K562 (cell line): ENCODE measurements at regions not wholly inside any gene's neighbourhood (a gene's known extent, or its start where the extent isn't known, plus 50 kb on each side); places are given as distances from the start of the nearest gene placed in this dataset.

Experiments used
- CBFA2T3 ChIP-seq: fragments of 450-650 bp; IDR thresholded peaks from 2 replicates; pipeline ENCODE4 v1.6.1; 2017
- CBX8 ChIP-seq: fragments of 200-600 bp; sonication (generic); IDR thresholded peaks from 2 replicates; pipeline ENCODE4 v1.6.1; 2012; ENCODE audit warnings: borderline replicate concordance, mixed run types, low read depth, mild to moderate bottlenecking, moderate library complexity, mixed read lengths, low read length, control low read depth, inconsistent platforms; ENCODE audit not compliant: poor library complexity, severe bottlenecking; ENCODE audit errors: extremely low read depth
- CREB3L1 ChIP-seq: fragments of 450-650 bp; IDR thresholded peaks from 2 replicates; pipeline ENCODE4 v1.6.1; 2014; ENCODE audit warnings: low read depth, mild to moderate bottlenecking, moderate library complexity, borderline replicate concordance
- CREM ChIP-seq: IDR thresholded peaks from 2 replicates; pipeline ENCODE4 v1.6.1; 2014; ENCODE audit warnings: antibody characterized with exemption, low read depth
- POLR2A ChIP-seq: fragments of 450-650 bp; conservative IDR thresholded peaks from 2 replicates; pipeline ENCODE4 v1.6.1; 2016
- RAD21 ChIP-seq, 2 experiments: fragments of 250-450 bp in 1 of 2; fragments of 450-650 bp in 1 of 2; sonication (Bioruptor Pico) in 1 of 2; formaldehyde crosslinking in 1 of 2; IDR thresholded peaks in 1 of 2; conservative IDR thresholded peaks in 1 of 2; 2 replicates each; pipeline versions ENCODE4 v1.4.0 to v1.8.0; 2020 to 2022; ENCODE audit warnings: mild to moderate bottlenecking in 2 of 2, moderate library complexity in 1 of 2
- ZNF274 ChIP-seq: IDR thresholded peaks from 2 replicates; pipeline ENCODE4 v1.6.1; 2011; ENCODE audit warnings: low read depth, mild to moderate bottlenecking, low read length, moderate library complexity, borderline replicate concordance
- ZNF561 ChIP-seq: fragments of 450-650 bp; formaldehyde crosslinking; conservative IDR thresholded peaks from 2 replicates; pipeline ENCODE4 v1.4.0; 2020; ENCODE audit warnings: mild to moderate bottlenecking, moderate library complexity
- TF ChIP-seq, protein P1 (sequence below), 3 experiments: IDR thresholded peaks in 2 of 3; conservative IDR thresholded peaks in 1 of 3; 2 replicates each; pipeline ENCODE4 v1.5.1; 2011 to 2012; ENCODE audit warnings: low read length in 3 of 3, mild to moderate bottlenecking in 3 of 3, control low read depth in 2 of 3, improper control_type of control experiment in 1 of 3, inconsistent platforms in 1 of 3, low read depth in 1 of 3, mixed read lengths in 1 of 3, moderate library complexity in 1 of 3; ENCODE audit not compliant: insufficient read depth in 2 of 3
- TF ChIP-seq, protein P2 (sequence below): sonication (generic); formaldehyde crosslinking; IDR thresholded peaks from 2 replicates; pipeline ENCODE4 v1.8.1; 2022; ENCODE audit warnings: missing genetic modification reagents

DNA sequence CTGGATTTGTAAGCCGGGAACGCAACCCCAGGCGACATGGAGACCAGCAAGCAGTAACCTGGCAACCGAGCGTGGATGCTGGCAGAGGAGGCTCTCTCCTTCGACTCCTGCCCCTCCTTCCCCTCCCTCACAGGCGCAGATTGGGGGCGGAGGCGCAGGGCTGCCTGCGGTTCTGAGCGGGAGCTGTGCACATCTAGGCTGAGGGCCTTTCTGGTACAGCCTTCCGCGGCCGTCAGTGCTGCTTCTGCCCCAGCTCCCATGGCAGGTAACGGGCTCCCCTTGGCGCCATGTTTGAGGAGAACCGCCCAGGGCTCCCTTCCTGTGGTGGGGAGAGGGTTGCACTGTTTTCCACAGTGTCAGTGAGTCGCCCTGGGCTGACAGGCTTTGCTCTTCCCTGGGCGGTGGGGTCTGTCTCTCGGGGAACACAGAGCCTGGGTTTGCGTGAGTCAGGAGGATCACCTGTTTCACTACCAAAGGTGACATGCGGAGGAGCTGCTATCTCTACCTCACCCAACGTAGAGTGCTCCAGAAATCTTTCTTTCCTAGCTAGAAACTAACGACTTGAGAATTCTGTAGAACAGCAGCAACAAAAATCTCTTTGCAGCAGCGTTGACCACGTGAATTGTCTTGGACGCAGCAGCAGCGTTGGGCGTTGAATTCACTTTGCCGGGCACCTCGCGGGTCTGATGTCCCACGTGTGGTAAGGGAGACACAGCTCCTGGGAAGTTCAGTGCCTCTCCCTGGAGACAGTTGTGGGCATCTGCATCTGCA, 154.8 kb upstream of the COBL start:
- TF ChIP-seq ZNF561 (CRISPR knock-in tag) (no peak), CBX8 (no peak), CBFA2T3 (no peak), ZNF274 (no peak), CREB3L1 (no peak), RAD21 (CRISPR knock-in tag; conservative IDR thresholded peaks at IDR 0.05 in 1 of 2, IDR thresholded peaks at IDR 0.05 in 1 of 2) (no peak), POLR2A (no peak), CREM (no peak)
- TF ChIP-seq, protein P1, sequence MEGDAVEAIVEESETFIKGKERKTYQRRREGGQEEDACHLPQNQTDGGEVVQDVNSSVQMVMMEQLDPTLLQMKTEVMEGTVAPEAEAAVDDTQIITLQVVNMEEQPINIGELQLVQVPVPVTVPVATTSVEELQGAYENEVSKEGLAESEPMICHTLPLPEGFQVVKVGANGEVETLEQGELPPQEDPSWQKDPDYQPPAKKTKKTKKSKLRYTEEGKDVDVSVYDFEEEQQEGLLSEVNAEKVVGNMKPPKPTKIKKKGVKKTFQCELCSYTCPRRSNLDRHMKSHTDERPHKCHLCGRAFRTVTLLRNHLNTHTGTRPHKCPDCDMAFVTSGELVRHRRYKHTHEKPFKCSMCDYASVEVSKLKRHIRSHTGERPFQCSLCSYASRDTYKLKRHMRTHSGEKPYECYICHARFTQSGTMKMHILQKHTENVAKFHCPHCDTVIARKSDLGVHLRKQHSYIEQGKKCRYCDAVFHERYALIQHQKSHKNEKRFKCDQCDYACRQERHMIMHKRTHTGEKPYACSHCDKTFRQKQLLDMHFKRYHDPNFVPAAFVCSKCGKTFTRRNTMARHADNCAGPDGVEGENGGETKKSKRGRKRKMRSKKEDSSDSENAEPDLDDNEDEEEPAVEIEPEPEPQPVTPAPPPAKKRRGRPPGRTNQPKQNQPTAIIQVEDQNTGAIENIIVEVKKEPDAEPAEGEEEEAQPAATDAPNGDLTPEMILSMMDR (IDR thresholded peaks at IDR 0.05 in 2 of 3, conservative IDR thresholded peaks at IDR 0.05 in 1 of 3; ENCODE audit: insufficient read depth in 2 of 3, low read depth in 1 of 3, low read length in 3 of 3): no peak
- TF ChIP-seq, protein P2, sequence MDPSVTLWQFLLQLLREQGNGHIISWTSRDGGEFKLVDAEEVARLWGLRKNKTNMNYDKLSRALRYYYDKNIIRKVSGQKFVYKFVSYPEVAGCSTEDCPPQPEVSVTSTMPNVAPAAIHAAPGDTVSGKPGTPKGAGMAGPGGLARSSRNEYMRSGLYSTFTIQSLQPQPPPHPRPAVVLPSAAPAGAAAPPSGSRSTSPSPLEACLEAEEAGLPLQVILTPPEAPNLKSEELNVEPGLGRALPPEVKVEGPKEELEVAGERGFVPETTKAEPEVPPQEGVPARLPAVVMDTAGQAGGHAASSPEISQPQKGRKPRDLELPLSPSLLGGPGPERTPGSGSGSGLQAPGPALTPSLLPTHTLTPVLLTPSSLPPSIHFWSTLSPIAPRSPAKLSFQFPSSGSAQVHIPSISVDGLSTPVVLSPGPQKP: no peak
